ENCODE measurements at regions not wholly inside any gene's neighbourhood (a gene's known extent, or its start where the extent isn't known, plus 50 kb on each side); places are given as distances from the start of the nearest gene placed in this dataset.

- Histone ChIP-seq H3K4me3 (ENCODE audit: extremely low read depth in 1 of 4, insufficient read depth in 2 of 4, low read depth in 3 of 4, low read length in 4 of 4) (no peak overlapping the region), H2BK120ac (replicated peaks; ENCODE audit: low read depth, low read length) (no peak overlapping the region), H2AFZ (ENCODE audit: low read length) (no peak overlapping the region), H3K4ac (replicated peaks; ENCODE audit: insufficient read length, low read depth, low read length) (no peak overlapping the region), H2AK5ac (ENCODE audit: low read depth, low read length) (no peak overlapping the region), H2BK20ac (ENCODE audit: low read length) (no peak overlapping the region), H3K27me3 (replicated peaks in 1 of 4; ENCODE audit: control insufficient read depth in 3 of 4, extremely low read depth in 1 of 4, insufficient read depth in 3 of 4, low read length in 3 of 4) (no peaks in the 10 kb centered on the region), H3K23ac (ENCODE audit: insufficient read length) (no peak overlapping the region), H4K5ac (ENCODE audit: insufficient read length, low read depth, low read length) (no peak overlapping the region), H3K27ac (ENCODE audit: low read depth, low read length) (no peak overlapping the region), H3K56ac (replicated peaks; ENCODE audit: insufficient read length, low read depth, low read length) (no peak overlapping the region), H2BK15ac (ENCODE audit: low read length) (no peak overlapping the region), H2BK12ac (ENCODE audit: low read depth, low read length) (no peak overlapping the region), H3K9me3 (ENCODE audit: insufficient read depth in 2 of 2, low read depth in 1 of 2, low read length in 1 of 2) (no peaks in the 10 kb centered on the region), H3K14ac (ENCODE audit: insufficient read length) (no peak overlapping the region), H3K9ac (replicated peaks in 1 of 4; ENCODE audit: extremely low read depth in 1 of 4, low read depth in 3 of 4, low read length in 3 of 4) (no peak overlapping the region), H3K36me3 (ENCODE audit: control insufficient read depth in 2 of 4, insufficient read depth in 4 of 4, low read length in 3 of 4) (no peaks in the 10 kb centered on the region), H3K79me1 (ENCODE audit: low read depth, low read length) (no peaks in the 10 kb centered on the region), H4K8ac (ENCODE audit: extremely low read depth, insufficient read depth, low read length) (no peak overlapping the region), H3K18ac (ENCODE audit: extremely low read depth, low read length) (no peak overlapping the region), H4K91ac (replicated peaks; ENCODE audit: insufficient read length, low read length) (no peak overlapping the region), H3K79me2 (ENCODE audit: control insufficient read depth in 1 of 2, insufficient read depth in 2 of 2, low read length in 2 of 2) (no peaks in the 10 kb centered on the region), H3K4me2 (ENCODE audit: insufficient read depth in 1 of 2, low read depth in 2 of 2, low read length in 2 of 2) (no peak overlapping the region), H4K20me1 (replicated peaks in 1 of 2; ENCODE audit: control insufficient read depth in 1 of 2, insufficient read depth in 2 of 2, low read length in 2 of 2) (no peaks in the 10 kb centered on the region), H3K23me2 (ENCODE audit: low read depth, low read length) (no peaks in the 10 kb centered on the region), H2BK5ac (ENCODE audit: low read depth, low read length) (no peak overlapping the region), H3K4me1 (replicated peaks in 1 of 4; ENCODE audit: control insufficient read depth in 3 of 4, insufficient read depth in 4 of 4, low read length in 3 of 4) (no peaks in the 10 kb centered on the region)
- DNase-seq (ENCODE audit: low read depth in 1 of 2, low spot score in 2 of 2) (no peak), FAIRE-seq (no peak)
- ChIA-PET CTCF (ENCODE audit: partially characterized antibody) (no interaction called here), POLR2A (ENCODE audit: partially characterized antibody) (no interaction called here)
- WGBS, 2 experiments (ENCODE audit: extremely low coverage in 1 of 2, insufficient coverage in 1 of 2, insufficient read length in 1 of 2, insufficient replicate concordance in 2 of 2, low coverage in 1 of 2, low lambda C conversion rate in 2 of 2, missing lambda C conversion rate in 1 of 2) = 91% methylated on average over 23 of the region's 23 CpGs; no CpG with 5 or more reads in 1 of the 2 experiments
- TF ChIP-seq, protein P1, sequence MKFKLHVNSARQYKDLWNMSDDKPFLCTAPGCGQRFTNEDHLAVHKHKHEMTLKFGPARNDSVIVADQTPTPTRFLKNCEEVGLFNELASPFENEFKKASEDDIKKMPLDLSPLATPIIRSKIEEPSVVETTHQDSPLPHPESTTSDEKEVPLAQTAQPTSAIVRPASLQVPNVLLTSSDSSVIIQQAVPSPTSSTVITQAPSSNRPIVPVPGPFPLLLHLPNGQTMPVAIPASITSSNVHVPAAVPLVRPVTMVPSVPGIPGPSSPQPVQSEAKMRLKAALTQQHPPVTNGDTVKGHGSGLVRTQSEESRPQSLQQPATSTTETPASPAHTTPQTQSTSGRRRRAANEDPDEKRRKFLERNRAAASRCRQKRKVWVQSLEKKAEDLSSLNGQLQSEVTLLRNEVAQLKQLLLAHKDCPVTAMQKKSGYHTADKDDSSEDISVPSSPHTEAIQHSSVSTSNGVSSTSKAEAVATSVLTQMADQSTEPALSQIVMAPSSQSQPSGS (IDR thresholded peaks at IDR 0.05; ENCODE audit: low read length) = no peak
- TF ChIP-seq GABPA (IDR thresholded peaks at IDR 0.05; ENCODE audit: borderline replicate concordance, insufficient read depth, low read length) (no peak), NANOG (IDR thresholded peaks at IDR 0.05; ENCODE audit: insufficient read depth, low read depth, low read length, poor library complexity, severe bottlenecking) (no peak), SP2 (IDR thresholded peaks at IDR 0.05; ENCODE audit: low read length) (no peak), EP300 (IDR thresholded peaks at IDR 0.05; ENCODE audit: borderline replicate concordance in 1 of 2, low read depth in 2 of 2, low read length in 2 of 2) (no peak), SIRT6 (IDR thresholded peaks at IDR 0.05; ENCODE audit: low read length) (no peak), MAX (IDR thresholded peaks at IDR 0.05) (no peak), SP4 (IDR thresholded peaks at IDR 0.05; ENCODE audit: low read length) (no peak), BCL11A (IDR thresholded peaks at IDR 0.05; ENCODE audit: low read depth in 2 of 2, low read length in 2 of 2) (no peak), POLR2AphosphoS5 (IDR thresholded peaks at IDR 0.05; ENCODE audit: low read depth, low read length) (no peak)
These were observed 149.8 kb downstream of the MED10 start for GRCh38 chr5:6228257-6229250.

Data from H1 (cell line).